Tibial artery (tissue), 4 donors: ENCODE measurements at regions not wholly inside any gene's neighbourhood (a gene's known extent, or its start where the extent isn't known, plus 50 kb on each side); places are given as distances from the start of the nearest gene placed in this dataset.

ENCODE experiments used
- DNase-seq, 2 donors: peaks; one replicate each; pipeline ENCODE4 v3.0.0-alpha.2; 2019
- H3K27ac ChIP-seq, 2 donors: fragments of 200-600 bp; sonication (generic) in 1 of 2; 1 replicate in 1 of 2; 2 replicates in 1 of 2; pipeline ENCODE4 v1.5.1; 2018 to 2019; ENCODE audit warnings: mild to moderate bottlenecking in 1 of 2
- H3K27me3 ChIP-seq, 2 donors: fragments of 200-600 bp; sonication (generic) in 1 of 2; one replicate each; pipeline versions ENCODE4 v1.5.1 to v1.6.0; 2016 to 2019
- H3K36me3 ChIP-seq, 3 donors: fragments of 200-600 bp; sonication (generic) in 2 of 3; one replicate each; pipeline ENCODE4 v1.5.1; 2016 to 2019; ENCODE audit warnings: mild to moderate bottlenecking in 2 of 3
- H3K4me1 ChIP-seq, 4 donors: fragments of 200-600 bp; sonication (generic) in 2 of 4; 1 replicate in 3 of 4; 2 replicates in 1 of 4; pipeline ENCODE4 v1.5.1; 2016 to 2019
- H3K4me3 ChIP-seq, 2 donors: fragments of 200-600 bp; sonication (generic) in 1 of 2; 1 replicate in 1 of 2; 2 replicates in 1 of 2; pipeline ENCODE4 v1.5.1; 2018 to 2019; ENCODE audit warnings: mild to moderate bottlenecking in 2 of 2
- H3K9me3 ChIP-seq, 3 donors: fragments of 200-600 bp; sonication (generic) in 1 of 3; one replicate each; pipeline ENCODE4 v1.5.1; 2016 to 2019
- CTCF ChIP-seq, 2 experiments: fragments of 200-600 bp in 1 of 2; fragments of 450-650 bp in 1 of 2; IDR thresholded peaks; one replicate each; pipeline ENCODE4 v1.5.1; 2017 to 2019; ENCODE audit warnings: antibody characterized with exemption in 2 of 2, mild to moderate bottlenecking in 1 of 2, moderate library complexity in 1 of 2
- intact Hi-C: fragments of 100-400 bp; cut with DNase I; formaldehyde crosslinking; loops from one replicate; pipeline ENCODE4 v1.15.0; 2023; ENCODE audit warnings: low total_unique reads

- H3K27me3 ChIP-seq, result no peaks in the 10 kb centered on the region
- peaks cover 0 to 52% (median 7%) of the 10 kb centered on the region in 4 donors for H3K4me1 ChIP-seq
- TF ChIP-seq CTCF (IDR thresholded peaks at IDR 0.05), result no peak
- intact Hi-C loops, result no loop called here
- no peaks in the 10 kb centered on the region for H3K9me3 ChIP-seq
- H3K4me3 ChIP-seq, result no peak overlapping the region
- no peak for DNase-seq
- peak overlapping the region; percentile 1 to 84 for H3K27ac ChIP-seq
- no peaks in the 10 kb centered on the region for H3K36me3 ChIP-seq
These were observed 58.6 kb upstream of the TJP1 start for GRCh38 chr15:29880886-29881285.

GRCh38 chr15:29880341-29880740, 58.1 kb upstream of the TJP1 start:
- peak overlapping the region in 1 of 2 donors; percentile 84 for H3K27ac ChIP-seq
- no peak for DNase-seq
- H3K4me1 ChIP-seq, result peaks cover 0 to 50% (median 7%) of the 10 kb centered on the region in 4 donors
- intact Hi-C loops, result no loop called here
- H3K9me3 ChIP-seq, result no peaks in the 10 kb centered on the region
- no peak for TF ChIP-seq CTCF (IDR thresholded peaks at IDR 0.05)
- H3K36me3 ChIP-seq, result no peaks in the 10 kb centered on the region
- no peak overlapping the region for H3K4me3 ChIP-seq
- H3K27me3 ChIP-seq, result no peaks in the 10 kb centered on the region

GRCh38 chr15:29874977-29875376, 52.7 kb upstream of the TJP1 start:
- Histone ChIP-seq H3K27me3 (no peaks in the 10 kb centered on the region), H3K27ac (peak overlapping the region; percentile 88 to 89), H3K36me3 (no peaks in the 10 kb centered on the region), H3K4me1 (peaks cover 0 to 67% (median 23%) of the 10 kb centered on the region in 4 donors), H3K4me3 (no peak overlapping the region), H3K9me3 (no peaks in the 10 kb centered on the region)
- DNase-seq, result no peak
- intact Hi-C loops, result loop anchor here (5.0 kb wide), 1 partner anchor 53 kb away; the partner anchor contains the start of gene TJP1
- no peak for TF ChIP-seq CTCF (IDR thresholded peaks at IDR 0.05)

- Histone ChIP-seq H3K9me3 (no peaks in the 10 kb centered on the region), H3K27me3 (no peaks in the 10 kb centered on the region), H3K4me3 (no peak overlapping the region), H3K36me3 (no peaks in the 10 kb centered on the region), H3K27ac (peak overlapping the region; percentile 88 to 89), H3K4me1 (peaks cover 0 to 73% (median 24%) of the 10 kb centered on the region in 4 donors)
- no peak for TF ChIP-seq CTCF (IDR thresholded peaks at IDR 0.05)
- intact Hi-C loops, result loop anchor here (5.0 kb wide), 1 partner anchor 52 kb away; the partner anchor contains the start of gene TJP1
- no peak for DNase-seq
These were observed 51.7 kb upstream of the TJP1 start for GRCh38 chr15:29873947-29874411.

GRCh38 chr15:29873264-29873663, 51.0 kb upstream of the TJP1 start:
- Histone ChIP-seq H3K36me3 (no peaks in the 10 kb centered on the region), H3K4me3 (no peak overlapping the region), H3K4me1 (peaks cover 0 to 66% (median 24%) of the 10 kb centered on the region in 4 donors), H3K27me3 (no peaks in the 10 kb centered on the region), H3K27ac (peak overlapping the region; percentile 88 to 89), H3K9me3 (no peaks in the 10 kb centered on the region)
- intact Hi-C loops, result loop anchor here (5.0 kb wide), 1 partner anchor 51 kb away; the partner anchor contains the start of gene TJP1
- no peak for TF ChIP-seq CTCF (IDR thresholded peaks at IDR 0.05)
- DNase-seq, result no peak
